ENCODE measurements at regions not wholly inside any gene's neighbourhood (a gene's known extent, or its start where the extent isn't known, plus 50 kb on each side); places are given as distances from the start of the nearest gene placed in this dataset.

DNA sequence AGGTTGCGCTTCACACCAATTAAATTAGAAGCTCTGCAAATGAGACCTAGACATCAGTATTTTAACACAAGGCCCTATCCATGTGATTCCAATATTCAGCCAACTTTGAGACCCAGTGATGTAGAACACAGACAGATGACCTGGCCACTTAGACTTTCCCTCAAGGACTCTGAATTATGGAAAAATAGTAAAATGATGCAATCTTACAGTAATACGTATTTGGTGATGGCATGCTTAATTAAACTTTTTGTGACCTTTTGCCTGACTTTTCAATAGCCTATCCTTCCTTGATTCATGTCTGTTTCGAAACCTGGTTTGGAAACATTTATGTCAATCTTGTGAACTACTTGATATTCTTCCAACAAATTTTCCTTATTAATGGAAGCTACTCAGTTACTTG is 521.2 kb downstream of the KCNA4 start:
- Mint-ChIP-seq H3K9me3 (ENCODE audit: low read depth) (no peaks in the 10 kb centered on the region), H3K27ac (ENCODE audit: unreplicated experiment) (no peak overlapping the region), H3K27me3 (ENCODE audit: low read depth) (peaks cover 2% of the 10 kb centered on the region), H3K4me1 (ENCODE audit: low read depth) (no peaks in the 10 kb centered on the region), H3K36me3 (ENCODE audit: low read depth) (no peaks in the 10 kb centered on the region), H3K4me3 (ENCODE audit: unreplicated experiment) (no peak overlapping the region)
- TF ChIP-seq, protein P1, sequence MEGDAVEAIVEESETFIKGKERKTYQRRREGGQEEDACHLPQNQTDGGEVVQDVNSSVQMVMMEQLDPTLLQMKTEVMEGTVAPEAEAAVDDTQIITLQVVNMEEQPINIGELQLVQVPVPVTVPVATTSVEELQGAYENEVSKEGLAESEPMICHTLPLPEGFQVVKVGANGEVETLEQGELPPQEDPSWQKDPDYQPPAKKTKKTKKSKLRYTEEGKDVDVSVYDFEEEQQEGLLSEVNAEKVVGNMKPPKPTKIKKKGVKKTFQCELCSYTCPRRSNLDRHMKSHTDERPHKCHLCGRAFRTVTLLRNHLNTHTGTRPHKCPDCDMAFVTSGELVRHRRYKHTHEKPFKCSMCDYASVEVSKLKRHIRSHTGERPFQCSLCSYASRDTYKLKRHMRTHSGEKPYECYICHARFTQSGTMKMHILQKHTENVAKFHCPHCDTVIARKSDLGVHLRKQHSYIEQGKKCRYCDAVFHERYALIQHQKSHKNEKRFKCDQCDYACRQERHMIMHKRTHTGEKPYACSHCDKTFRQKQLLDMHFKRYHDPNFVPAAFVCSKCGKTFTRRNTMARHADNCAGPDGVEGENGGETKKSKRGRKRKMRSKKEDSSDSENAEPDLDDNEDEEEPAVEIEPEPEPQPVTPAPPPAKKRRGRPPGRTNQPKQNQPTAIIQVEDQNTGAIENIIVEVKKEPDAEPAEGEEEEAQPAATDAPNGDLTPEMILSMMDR (IDR thresholded peaks at IDR 0.05): no peak
- no peak for DNase-seq (ENCODE audit: low spot score)

DNA sequence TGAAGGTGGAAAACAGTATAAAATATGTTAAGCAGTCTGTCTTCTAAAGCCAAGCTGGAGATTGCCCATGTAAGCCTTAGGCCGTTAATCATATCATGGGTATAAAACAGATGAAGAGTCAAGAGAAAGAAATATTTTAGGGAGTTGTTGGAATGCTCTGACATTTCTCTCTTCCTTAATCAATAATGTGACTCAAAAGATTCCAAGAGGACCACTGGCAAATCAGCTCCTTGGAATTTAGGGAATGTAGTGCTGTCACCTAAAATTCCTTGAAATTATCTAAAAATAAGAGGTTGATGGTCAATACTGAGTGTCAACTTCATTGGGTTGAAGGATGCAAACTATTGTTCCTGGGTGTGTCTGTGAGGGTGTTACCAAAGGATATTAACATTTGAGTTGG is 525.9 kb downstream of the KCNA4 start:
- Mint-ChIP-seq H3K27me3 (ENCODE audit: low read depth) (no peaks in the 10 kb centered on the region), H3K36me3 (ENCODE audit: low read depth) (no peaks in the 10 kb centered on the region), H3K4me1 (ENCODE audit: low read depth) (no peaks in the 10 kb centered on the region), H3K4me3 (ENCODE audit: unreplicated experiment) (no peak overlapping the region), H3K9me3 (ENCODE audit: low read depth) (no peaks in the 10 kb centered on the region), H3K27ac (ENCODE audit: unreplicated experiment) (no peak overlapping the region)
- no peak for DNase-seq (ENCODE audit: low spot score)
- TF ChIP-seq, protein P1 (IDR thresholded peaks at IDR 0.05): no peak

DNA sequence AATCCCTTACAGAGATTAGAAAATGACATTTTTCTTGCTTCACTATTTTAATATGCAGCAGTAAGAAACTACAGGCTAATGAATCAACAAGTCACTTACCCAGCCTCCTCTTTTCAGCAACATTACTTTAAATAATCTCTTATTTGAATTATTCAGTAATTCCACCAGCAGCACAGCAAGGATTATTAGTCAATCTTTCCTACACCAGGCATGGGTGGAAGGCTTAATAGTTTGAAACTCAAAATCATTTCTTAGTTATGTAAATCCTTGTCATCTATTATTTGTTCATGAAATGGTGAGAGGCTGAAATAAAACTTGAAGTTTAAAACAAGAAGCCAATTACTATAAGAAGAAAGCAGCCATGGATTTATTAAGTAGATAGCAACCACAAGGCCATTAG is 530.5 kb downstream of the KCNA4 start:
- Mint-ChIP-seq H3K27ac (ENCODE audit: unreplicated experiment) (no peak overlapping the region), H3K4me3 (ENCODE audit: unreplicated experiment) (no peak overlapping the region), H3K36me3 (ENCODE audit: low read depth) (no peaks in the 10 kb centered on the region), H3K4me1 (ENCODE audit: low read depth) (no peaks in the 10 kb centered on the region), H3K27me3 (ENCODE audit: low read depth) (no peaks in the 10 kb centered on the region), H3K9me3 (ENCODE audit: low read depth) (no peaks in the 10 kb centered on the region)
- no peak for DNase-seq (ENCODE audit: low spot score)
- TF ChIP-seq, protein P1 (IDR thresholded peaks at IDR 0.05): no peak

DNA sequence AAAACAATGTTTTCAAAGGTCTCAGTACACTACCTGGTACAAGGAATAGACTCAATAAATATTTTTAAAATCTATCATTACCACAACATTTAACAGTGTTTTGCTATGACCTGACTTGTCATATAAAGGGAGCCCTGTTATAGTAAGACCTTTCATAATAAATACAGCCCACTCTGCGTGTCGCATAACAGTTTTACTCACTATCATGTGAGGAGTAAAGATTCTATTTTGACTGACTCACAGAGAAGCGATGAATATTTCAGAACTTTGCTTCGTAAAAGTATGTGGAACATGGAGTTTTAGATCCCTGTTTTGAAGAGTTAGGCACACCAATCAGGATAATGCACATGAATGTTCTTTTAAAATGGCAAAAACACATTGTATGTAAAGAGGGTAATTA is 531.2 kb downstream of the KCNA4 start:
- H3K27me3 Mint-ChIP-seq (ENCODE audit: low read depth): no peaks in the 10 kb centered on the region
- TF ChIP-seq, protein P1 (IDR thresholded peaks at IDR 0.05): no peak
- H3K4me1 Mint-ChIP-seq (ENCODE audit: low read depth): no peaks in the 10 kb centered on the region
- DNase-seq (ENCODE audit: low spot score): no peak
- H3K4me3 Mint-ChIP-seq (ENCODE audit: unreplicated experiment): no peak overlapping the region
- H3K36me3 Mint-ChIP-seq (ENCODE audit: low read depth): no peaks in the 10 kb centered on the region
- no peaks in the 10 kb centered on the region for H3K9me3 Mint-ChIP-seq (ENCODE audit: low read depth)
- H3K27ac Mint-ChIP-seq (ENCODE audit: unreplicated experiment): no peak overlapping the region

DNA sequence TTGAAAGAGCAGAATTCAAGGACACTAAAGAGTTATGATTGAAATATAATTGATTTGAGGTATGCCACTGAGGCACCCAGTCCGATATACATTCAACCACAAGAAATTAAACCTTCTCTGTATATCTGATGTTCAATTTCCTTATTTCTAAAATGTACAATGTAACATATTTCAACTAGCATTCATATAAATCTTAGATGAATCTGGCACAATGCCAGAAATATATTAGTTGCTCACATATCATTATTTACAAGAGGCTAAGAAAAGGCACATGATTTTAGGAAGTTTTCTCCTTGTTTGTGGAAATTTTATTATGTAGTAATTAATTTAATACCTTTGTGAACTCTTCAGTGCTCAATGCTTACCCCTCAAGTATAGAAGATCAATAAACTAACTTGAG is 532.3 kb downstream of the KCNA4 start:
- no peaks in the 10 kb centered on the region for H3K36me3 Mint-ChIP-seq (ENCODE audit: low read depth)
- no peak overlapping the region for H3K4me3 Mint-ChIP-seq (ENCODE audit: unreplicated experiment)
- H3K27ac Mint-ChIP-seq (ENCODE audit: unreplicated experiment): no peak overlapping the region
- no peaks in the 10 kb centered on the region for H3K9me3 Mint-ChIP-seq (ENCODE audit: low read depth)
- TF ChIP-seq, protein P1 (IDR thresholded peaks at IDR 0.05): no peak
- no peaks in the 10 kb centered on the region for H3K27me3 Mint-ChIP-seq (ENCODE audit: low read depth)
- DNase-seq (ENCODE audit: low spot score): no peak
- H3K4me1 Mint-ChIP-seq (ENCODE audit: low read depth): no peaks in the 10 kb centered on the region

All from chondrocyte (in vitro differentiated cells).